Uterus (tissue), 2 donors: ENCODE measurements at regions not wholly inside any gene's neighbourhood (a gene's known extent, or its start where the extent isn't known, plus 50 kb on each side); places are given as distances from the start of the nearest gene placed in this dataset.

ENCODE experiments used
- POLR2A ChIP-seq, 2 donors: fragments of 450-650 bp; IDR thresholded peaks; one replicate each; pipeline ENCODE4 v1.6.1; 2016; ENCODE audit warnings: antibody characterized with exemption in 2 of 2, mild to moderate bottlenecking in 1 of 2, moderate library complexity in 1 of 2
- TF ChIP-seq, protein P1 (sequence below), 4 experiments: fragments of 200-600 bp in 2 of 4; fragments of 450-650 bp in 2 of 4; sonication (generic) in 2 of 4; IDR thresholded peaks; one replicate each; pipeline ENCODE4 v1.5.1; 2016 to 2019; ENCODE audit warnings: antibody characterized with exemption in 4 of 4, mild to moderate bottlenecking in 2 of 4, moderate library complexity in 1 of 4

DNA sequence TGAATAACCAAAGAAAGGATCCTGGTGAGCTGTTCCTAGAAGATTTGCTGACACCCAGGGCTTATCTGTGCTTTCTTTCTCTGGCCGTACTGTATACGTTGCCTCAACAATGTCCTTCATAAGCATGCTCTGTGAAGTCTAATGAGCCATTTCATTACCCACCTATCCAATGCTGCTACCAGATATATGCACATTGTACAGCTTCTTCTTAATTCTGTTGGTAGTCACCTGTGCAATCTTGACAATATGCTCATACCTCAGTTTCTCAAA lies 731.8 kb upstream of the NCAM2 start:
- TF ChIP-seq POLR2A (IDR thresholded peaks at IDR 0.05), result no peak
- TF ChIP-seq, protein P1, sequence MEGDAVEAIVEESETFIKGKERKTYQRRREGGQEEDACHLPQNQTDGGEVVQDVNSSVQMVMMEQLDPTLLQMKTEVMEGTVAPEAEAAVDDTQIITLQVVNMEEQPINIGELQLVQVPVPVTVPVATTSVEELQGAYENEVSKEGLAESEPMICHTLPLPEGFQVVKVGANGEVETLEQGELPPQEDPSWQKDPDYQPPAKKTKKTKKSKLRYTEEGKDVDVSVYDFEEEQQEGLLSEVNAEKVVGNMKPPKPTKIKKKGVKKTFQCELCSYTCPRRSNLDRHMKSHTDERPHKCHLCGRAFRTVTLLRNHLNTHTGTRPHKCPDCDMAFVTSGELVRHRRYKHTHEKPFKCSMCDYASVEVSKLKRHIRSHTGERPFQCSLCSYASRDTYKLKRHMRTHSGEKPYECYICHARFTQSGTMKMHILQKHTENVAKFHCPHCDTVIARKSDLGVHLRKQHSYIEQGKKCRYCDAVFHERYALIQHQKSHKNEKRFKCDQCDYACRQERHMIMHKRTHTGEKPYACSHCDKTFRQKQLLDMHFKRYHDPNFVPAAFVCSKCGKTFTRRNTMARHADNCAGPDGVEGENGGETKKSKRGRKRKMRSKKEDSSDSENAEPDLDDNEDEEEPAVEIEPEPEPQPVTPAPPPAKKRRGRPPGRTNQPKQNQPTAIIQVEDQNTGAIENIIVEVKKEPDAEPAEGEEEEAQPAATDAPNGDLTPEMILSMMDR (IDR thresholded peaks at IDR 0.05), result no peak
